Esophagus squamous epithelium (tissue), 4 donors: ENCODE measurements at regions not wholly inside any gene's neighbourhood (a gene's known extent, or its start where the extent isn't known, plus 50 kb on each side); places are given as distances from the start of the nearest gene placed in this dataset.

Experiments used
- CTCF ChIP-seq, 6 experiments: fragments of 450-650 bp in 4 of 6; fragments of 200-600 bp in 2 of 6; sonication (generic) in 2 of 6; IDR thresholded peaks; one replicate each; pipeline ENCODE4 v1.5.1; 2016 to 2019; ENCODE audit warnings: antibody characterized with exemption in 6 of 6, mild to moderate bottlenecking in 4 of 6, moderate library complexity in 4 of 6
- POLR2A ChIP-seq, 4 donors: fragments of 450-650 bp; IDR thresholded peaks; one replicate each; pipeline ENCODE4 v1.6.1; 2017; ENCODE audit warnings: antibody characterized with exemption in 4 of 4, mild to moderate bottlenecking in 4 of 4, moderate library complexity in 3 of 4

DNA sequence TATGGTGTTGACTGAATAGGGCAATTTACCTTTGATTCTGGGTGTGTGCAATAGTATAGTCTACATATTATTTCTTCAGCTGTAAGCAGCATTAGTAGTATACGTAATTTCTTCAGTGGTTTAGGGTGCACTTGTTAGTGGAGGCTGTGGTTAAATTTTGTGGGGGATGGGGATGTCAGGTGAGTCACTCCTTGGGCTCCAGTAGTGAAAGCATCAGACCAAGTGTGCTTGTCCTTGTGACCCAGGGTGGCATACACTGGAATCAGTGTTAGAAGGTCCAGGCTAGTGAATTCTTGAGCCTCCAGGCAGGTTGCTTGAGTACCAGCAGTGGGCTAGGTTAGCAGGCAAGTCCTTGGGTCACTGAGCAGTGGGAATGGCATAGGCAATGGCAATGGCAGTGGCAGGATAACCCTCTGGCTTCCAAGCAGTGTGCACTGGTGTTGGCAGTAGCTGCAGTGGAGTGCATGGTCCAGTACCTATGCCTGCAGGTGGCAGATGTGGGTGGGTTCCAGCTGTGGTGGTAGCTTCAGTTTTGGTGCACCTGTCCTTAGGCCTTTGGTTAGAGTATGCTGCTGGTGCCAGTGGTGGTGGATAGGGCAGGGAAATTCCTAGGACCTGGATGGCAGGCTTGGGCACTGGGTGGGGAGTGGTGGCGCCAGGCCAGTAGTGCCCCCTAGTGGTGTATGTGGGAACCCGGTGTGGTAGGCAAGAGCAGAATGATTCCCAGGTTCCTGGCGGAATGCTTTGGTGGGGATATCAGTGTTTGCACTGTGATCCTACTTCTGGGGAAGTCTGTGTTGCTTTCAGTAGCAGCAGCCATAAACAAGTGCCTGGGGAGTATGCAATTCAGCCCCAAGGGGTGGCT is 531.0 kb downstream of the SMARCA1 start:
- TF ChIP-seq CTCF (IDR thresholded peaks at IDR 0.05): no peak
- TF ChIP-seq POLR2A (IDR thresholded peaks at IDR 0.05): no peak
